Suppressor macrophage (primary cell): ENCODE measurements at regions not wholly inside any gene's neighbourhood (a gene's known extent, or its start where the extent isn't known, plus 50 kb on each side); places are given as distances from the start of the nearest gene placed in this dataset.

ENCODE experiments used
- DNase-seq, 4 experiments: peaks; one replicate each; pipeline ENCODE4 v3.0.0-alpha.2; 2020 to 2022

DNA sequence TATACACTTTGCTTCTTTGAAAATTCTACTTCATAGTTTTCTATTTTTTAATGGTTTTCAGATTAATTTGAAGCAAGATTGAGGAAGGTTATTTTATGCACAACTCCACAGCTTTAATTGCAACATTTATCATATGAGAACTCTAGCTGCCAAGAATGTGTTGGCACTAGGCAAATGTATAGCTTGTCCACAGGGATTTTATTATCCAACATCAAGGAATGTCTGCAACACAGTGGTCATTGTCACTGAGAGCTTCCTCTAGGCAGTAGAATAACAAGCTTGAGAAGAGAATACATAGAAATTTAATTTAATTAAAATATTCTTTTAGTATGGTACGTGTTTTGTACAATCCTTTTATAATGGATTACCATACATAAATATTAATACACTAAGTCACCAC lies 1600.8 kb downstream of the ARAP2 start:
- DNase-seq, result no peak

DNA sequence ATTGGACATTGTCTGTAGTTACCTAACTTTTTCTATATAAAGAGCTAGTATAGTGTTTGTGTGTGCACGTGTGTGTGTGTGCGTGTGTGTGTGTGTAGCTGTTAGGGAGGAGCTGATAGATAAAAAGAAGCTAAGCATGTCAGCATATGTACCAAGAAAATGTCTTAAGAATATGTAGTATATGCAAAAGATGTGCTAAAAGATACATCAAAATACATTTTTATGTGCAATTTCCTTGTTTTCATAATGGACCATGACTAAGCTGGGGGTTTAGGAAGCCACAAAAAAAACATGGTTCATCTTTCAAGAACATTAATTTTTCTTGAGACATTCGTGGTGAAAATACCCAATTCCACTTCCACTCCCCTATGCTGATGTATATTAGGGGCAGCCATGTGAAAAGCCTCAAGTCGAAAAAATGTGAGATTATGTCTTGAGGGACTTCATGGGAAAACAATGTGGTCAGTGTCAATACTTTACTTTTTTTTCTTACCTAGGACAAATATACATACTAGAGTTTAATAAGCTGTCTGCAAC lies 1599.7 kb downstream of the ARAP2 start:
- no peak for DNase-seq

DNA sequence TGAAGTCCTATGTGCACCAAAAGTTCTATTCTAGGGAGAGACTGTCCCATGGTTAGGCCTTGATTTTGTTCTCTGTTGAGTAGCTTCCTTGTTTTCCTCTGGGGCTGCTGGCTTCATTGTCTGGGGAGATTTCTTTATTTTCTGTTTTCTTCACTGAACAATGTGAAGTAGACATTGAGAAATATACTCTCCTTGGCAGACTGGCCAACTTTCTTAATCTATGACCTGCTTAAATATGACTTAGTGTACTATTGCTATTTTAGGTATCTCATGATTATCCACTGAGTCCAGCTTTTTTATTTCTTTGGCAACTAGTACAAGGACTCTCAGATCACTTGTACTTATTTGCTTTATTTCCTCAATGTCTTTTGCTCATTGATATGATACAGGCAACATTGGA lies 1594.6 kb downstream of the ARAP2 start:
- no peak for DNase-seq

DNA sequence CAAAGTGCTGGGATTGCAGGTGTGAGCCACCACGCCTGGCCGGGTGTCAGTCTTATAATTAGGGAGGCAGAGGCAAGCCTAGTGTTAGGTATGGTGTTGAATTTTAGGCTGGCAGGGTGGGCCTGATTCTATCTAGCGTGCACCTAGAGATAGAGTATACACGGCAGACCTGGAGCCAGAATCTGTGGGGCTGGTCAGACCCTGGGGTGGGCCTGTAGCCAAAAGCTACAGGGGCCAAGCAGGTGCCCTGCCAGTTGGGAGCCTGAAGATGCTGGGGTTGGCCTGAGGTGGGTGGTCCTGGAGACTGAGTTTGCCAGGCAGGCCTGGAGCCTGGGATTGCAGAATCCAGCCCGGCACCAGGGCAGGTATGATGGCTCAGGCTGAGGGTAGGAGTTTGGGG lies 1580.3 kb downstream of the ARAP2 start:
- no peak for DNase-seq

DNA sequence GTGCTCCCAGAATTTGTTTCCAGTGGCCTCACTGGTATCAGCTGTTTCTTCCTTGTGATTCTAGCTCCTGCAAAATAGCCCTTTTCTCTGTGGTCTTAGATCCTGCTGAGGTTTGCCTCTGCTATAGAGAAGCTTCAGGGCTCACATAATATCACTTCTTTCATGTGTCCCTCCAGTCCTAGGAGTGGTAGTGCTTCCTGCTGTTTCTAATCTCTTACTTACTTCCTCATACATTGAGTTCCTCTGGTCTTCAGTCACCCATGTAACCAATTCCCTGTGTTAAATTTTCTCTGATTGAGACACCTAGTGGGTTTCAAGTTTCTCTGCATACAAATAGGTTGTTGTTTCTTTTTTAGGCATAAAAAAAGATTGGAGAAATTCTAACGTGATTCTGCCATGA lies 1567.9 kb downstream of the ARAP2 start:
- no peak for DNase-seq

DNA sequence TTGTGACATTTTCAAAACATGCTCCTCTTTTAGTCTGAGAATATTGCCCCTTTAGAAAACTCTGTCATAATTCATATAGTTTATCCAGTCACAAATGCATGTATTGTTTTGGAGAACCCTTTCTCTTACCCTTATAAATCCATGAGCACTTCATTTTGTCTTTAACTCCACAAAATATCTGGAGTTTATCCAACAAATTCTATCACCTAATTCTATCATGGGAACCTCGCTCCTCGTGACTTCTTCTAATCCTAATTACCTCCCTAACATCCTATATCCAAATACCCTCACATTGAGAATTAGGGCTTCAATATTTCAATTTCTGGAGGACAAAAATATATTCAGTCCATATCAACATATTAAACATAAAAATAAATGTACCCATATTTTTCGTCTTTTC lies 1565.9 kb downstream of the ARAP2 start:
- no peak for DNase-seq

DNA sequence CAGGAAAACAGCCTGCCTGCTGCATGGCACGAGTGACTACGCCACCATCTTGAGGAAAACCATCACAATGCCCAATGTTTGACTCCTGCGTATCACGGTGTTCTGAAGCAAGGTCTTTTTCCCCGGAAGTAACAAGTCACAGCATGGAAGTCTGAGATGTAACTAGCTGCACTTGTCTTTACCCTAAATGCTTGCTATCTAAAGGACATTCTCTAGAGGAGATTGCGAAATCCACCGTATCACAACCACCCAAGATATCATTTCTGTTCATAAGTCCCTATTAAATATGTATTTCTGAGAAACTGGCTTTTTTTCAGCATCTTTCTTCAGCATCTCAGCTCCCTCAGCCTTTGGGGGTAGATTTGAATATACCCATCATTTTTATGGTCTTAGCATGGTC lies 1565.1 kb downstream of the ARAP2 start:
- DNase-seq, result no peak

DNA sequence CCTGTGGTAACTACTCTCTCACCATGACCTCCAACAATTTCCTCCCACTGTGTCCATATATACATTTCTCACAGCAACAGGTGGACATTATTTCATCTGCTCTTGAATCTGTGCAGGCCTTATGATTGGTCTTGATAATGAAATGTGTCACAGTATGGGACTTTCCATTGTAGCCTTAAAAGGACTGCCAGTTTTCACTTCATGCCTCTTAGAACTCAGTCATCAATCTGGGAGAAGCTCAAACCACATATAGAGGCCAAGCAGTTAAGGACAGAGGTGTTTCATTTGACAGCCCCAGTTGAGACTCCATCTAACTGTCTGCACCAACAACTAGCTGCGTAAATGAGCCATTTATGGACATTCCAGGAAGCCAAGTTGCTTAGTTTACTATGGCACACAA lies 1534.8 kb downstream of the ARAP2 start:
- no peak for DNase-seq

DNA sequence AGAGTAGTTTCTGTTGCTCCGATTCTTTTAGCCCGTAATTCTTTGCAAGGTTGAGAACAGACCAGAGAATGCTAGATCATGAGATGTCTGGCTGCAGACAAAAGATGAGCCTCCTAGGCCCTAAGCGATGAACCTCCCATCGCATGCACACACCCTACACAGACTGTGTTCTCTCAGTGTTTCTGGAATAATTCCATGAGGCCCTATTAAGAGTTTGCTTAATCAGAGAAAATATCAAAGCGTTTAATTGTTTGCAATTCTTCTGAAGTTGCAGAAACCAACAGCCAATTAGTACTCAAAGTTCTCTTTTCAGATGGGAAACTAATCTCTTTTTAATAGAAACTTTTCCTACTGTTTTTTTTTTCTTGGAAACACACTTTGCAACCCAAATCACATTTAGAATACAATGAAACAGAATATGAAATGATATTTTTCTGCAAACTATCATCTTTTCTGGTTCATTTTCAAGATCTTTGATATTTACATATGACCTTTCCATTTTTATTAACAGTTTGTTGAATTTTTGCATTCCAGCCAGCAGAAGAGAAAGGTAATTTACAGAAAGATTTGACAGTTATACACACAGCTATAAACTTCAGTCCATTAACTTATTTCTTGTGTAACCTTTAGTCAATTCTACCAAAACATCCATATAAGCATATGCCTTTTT lies 1525.6 kb downstream of the ARAP2 start:
- DNase-seq, result no peak

DNA sequence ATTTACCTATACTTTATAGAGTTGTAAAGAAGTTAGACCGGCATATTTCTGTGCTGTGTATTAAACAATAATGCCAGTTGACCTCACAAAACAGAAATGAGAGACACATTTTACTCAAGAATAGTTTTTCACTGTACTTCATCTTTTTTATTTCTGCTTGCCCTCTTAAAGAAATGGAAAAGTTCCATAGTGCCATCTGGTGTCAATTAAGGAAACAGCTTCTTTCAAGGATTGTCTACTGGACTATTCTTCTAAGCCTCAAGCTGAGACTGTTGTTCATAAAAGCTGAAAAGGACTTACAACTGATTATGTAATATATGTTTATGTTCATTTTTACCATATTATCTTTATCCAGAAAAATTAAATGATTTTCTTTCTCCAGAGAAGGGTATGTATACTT lies 1523.7 kb downstream of the ARAP2 start:
- DNase-seq, result peak in 3 of 4 experiments; percentile 2 to 39 (median 28)

DNA sequence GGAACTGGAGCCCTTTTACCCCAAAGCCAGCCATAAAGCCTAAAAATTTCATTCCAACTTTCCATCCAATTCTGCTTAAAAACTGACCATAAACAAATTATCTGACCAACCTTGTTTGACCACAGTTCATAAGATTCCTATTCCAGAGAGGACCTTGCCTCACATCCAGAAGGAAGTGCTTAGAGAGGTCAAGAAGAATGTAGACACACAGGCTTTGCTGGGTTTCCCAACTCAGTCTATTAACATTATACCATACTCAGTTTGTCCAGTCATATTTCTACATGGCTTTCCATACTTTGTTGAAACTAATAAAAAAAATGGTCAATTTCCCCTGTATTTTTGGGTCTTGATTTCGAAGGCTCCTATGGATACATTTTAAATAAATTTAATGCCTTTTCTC lies 1522.5 kb downstream of the ARAP2 start:
- no peak for DNase-seq

DNA sequence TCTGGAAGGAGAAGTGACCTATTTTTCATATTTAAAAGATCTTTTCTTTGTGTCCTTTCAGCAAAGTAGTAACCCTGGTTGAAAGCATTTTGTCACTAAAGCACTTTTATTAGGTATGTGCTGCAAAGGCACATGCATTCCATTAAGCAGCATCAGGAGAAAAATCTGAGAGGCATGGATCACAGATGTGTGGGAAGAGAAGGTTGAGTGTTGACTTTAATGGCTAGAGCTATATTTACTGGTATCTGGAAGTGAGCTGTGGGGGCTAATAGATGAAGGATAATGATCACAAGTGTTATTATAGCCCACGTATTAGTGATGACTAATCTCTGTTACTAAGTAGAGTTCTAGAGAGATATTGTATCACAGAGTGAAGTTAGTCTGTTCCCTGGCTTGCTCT lies 1520.7 kb downstream of the ARAP2 start:
- no peak for DNase-seq

DNA sequence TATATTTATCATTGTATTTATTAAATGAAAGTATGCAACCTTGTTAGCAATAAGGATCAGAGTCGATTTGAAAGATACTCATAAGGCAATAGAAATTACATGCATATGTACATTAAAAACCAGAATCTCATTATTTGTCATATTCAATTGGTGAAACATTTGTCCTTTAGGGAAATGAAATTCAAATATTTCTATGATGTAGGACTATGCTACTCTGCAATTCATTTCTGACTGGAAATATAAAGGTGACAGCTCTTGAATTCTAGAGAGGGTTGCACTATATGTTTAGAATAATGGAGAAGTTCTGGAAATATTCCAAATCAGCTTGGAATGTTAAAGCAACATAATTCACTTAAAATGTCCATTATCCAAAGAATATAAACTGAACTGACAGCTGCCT lies 1519.8 kb downstream of the ARAP2 start:
- DNase-seq, result no peak

DNA sequence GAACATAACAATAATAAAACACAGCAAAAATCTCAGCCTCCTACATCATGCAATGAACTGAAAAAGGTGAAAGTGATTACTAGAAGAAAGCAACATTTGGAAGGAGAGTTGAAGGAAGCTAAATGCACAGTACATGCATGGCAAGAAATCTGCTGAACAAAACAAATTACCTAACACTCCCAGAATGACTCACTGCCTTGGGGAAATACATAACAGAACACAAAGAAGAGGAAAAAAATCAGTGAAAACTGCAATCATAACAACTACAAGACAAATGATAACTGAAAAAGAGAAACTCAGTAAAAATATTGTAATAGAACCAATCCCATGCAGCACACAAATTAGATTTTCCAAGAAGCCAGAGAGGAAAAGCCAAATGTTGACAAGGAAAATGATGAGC lies 1513.2 kb downstream of the ARAP2 start:
- no peak for DNase-seq

DNA sequence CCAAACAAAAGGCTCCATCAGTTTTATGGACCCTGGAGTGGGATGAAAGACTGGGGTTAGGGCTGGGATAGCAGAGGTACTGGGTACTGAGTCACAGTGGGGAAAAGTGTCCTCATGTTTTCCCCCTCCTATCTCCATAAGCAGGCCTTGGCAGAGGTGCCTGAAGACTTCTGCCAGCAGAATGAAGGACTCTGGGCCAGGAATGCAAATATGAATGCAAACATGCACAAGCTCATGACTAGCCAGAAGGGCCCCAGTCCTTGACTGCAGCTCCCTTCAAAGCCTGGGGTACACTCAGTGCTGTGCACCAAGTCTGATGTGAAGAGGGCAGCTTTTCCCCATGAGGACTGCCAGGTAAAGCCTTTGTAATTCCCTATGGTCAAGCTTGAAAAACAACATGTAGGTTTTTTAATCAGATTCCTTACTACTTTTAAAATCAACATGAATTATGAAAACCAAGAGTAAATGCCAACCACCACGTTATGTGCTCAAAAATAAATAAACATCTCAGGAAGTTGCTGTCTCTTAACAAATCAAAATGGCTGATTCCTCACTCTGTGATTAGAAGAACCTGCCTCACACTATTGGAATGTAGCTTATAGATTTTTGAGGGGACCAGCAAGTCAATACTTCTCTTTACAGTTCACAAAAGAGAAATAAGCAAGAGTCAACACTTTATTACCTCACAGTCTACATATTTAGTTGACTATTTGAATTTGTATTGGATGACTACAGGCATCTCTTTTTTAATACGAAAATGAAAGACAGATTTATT lies 1512.0 kb downstream of the ARAP2 start:
- no peak for DNase-seq

DNA sequence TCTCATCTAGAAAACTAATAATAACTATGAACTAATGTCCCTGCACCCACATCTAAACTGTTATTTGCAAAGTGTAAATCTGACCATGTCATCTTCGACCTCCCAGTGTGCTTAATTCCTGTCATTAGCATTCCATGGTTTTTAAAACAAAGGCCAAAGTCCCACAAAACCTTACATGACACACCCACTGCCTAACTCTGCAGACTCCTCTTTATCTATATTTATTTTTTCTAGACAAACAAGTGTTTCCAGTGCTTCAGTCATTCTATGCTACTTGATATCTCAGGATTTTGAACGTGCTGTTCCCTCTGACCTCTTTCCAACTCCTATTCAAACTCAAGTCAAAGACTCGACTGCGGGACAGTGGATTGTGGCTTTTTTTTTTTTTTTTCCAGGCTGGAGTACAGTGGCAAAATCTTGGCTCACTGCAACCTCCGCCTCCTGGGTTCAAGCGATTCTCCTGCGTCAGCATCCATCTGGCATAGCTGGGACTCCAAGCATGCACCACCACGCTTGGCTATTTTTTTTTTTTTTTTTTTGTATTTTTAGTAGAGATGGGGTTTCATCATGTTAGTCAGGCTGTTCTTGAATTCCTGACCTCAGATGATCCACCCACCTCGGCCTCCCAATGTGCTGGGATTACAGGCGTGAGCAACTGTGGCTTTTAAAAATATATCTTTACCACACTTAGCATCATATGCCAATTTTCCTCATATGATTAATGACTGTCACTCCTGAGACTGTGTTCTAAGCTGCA lies 1511.0 kb downstream of the ARAP2 start:
- DNase-seq, result no peak

DNA sequence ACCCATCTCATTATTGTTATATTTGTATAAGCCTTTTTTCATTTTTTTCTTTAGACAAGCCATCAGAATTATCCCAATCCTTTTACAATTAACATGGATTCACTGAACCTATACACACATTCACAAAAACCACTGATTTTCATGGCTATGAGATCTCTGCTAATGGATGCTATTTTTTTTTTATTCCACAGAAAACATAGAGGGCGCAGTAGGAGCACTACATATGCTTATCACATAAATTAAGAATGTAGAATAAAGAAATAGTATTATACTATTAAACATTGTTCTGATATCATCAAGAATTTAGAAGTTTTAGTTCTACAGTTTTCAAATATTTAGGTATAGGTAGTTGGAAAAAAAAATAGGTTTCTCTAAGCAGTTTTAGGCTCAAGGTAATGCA lies 1477.4 kb downstream of the ARAP2 start:
- DNase-seq, result no peak

DNA sequence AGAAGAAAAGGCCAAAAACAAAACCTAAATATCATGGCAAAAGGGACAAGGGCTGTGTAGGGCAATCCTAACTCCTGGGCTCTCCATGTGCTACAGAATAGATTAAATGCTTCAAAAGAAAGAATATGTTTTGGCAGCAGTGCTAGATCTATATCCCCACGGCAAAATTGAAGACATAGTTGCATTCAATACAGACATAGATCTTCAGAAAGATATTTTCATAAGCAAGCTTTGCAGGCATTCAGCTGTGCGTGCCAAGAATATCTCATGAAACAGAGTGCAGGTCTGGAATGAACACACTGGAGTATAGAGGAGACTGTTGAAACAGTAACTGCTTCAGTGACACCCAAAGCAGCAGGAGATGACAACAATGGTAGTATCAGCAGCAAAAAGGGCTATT lies 1476.9 kb downstream of the ARAP2 start:
- no peak for DNase-seq

DNA sequence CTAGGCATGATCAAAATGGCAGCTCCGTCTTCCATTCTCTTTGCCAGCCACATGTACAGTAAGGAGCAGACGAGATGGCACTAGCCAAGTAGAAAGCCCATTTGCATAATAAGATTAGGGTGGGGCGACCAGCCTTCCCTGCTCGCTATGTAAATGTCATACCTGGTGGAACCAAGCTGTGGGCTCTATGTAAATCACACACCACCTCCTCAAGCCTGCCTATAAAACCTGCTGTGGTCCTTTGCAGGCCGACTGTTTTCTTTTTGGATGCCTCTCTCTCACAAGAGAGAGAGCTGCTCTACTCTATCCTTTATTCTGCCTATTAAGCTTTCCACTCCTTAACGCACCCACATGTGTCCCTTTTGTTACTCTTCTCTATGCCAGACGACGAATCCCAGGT lies 1472.7 kb downstream of the ARAP2 start:
- DNase-seq, result no peak

DNA sequence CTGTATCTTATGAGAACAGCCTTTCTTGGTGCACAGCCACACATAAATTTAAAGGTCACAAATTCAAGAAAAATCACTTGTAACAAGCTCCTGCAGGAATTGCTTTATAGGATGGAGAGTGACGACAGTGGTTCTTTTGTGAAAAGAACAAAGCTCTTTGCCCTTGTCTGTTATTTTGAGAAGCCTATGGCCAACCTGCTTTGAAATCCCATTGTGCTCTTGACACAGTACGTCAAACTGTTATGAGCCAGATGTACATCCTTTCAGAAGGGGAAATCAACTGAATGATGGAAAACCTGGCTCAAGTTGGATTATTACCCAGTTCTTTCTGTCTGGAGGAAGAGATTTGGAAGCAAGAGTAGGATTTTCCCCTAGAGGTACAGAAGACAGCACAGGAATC lies 1454.2 kb downstream of the ARAP2 start:
- no peak for DNase-seq

DNA sequence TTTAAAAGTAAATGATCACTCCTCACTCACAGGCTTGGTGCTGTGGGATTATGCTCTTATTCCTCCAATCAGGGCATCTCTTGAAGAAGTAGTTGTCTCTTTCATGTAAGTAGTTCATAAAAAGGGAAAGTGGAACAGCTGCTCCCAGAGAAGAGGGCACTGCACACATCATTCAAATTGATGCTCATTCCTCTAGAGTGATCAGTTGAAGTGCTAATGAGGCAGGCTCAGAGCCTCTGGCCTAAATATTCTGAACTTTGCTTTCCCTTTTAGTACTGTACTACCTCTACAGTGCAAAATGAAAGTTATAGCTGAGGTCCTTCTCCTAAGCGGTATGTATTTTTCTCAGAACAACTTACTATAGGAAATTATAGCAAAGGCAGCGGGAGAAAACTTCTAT lies 1453.1 kb downstream of the ARAP2 start:
- DNase-seq, result no peak

DNA sequence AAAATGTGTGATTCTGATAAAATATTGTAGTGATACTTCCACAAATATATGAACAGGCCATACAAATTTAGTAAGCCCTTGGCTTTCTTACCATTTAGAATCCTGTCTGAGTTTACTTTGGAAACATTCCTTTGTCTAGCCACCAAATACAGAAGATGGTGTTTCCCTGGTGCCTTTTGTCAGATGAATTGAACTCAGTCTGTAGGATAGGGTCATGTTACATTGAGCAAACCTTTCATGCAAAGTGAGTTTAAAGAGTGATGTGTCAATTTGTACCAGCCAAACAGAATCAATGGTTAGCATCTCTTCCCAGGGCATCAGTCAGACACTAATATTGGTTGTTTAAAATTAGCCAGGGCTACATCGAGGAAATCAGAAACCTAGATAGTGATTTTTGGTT lies 1443.4 kb downstream of the ARAP2 start:
- DNase-seq, result no peak

DNA sequence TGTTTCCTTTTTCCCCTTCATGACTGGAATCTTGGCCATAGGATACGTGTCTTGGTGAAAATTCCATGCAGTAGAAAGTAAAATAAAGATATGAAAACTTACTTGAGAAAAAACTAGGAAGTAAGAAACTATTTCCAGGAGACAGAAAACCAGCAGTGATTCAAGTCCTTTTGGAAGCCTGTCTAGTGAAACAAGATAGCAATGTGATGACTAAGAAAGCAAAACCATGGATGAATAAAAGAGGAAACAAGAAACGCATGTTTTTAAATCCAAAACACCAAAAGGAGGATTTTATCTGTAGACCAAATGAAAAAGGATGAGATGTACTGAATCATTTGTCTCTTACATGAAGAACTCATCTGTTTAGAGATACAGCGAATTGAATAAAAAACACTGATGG lies 1430.0 kb downstream of the ARAP2 start:
- DNase-seq, result no peak

DNA sequence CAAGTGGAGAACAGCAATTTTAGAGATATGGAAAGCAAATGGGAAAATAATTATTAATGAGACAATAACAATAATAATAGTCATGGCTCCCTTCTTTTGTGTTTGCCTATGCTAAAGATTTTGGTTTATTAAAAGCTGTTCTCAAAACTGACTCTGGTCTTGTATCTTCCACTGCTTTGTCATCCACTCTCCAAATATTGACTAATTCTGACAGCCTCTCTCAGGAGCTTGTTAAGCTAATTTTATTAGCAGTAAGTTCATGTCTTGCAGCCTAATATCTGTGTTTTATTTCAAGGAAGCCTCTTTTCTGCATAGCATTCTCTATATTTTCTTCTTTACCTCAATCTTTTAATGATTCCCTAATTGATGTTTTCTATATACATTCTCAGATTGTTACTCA lies 1419.8 kb downstream of the ARAP2 start:
- no peak for DNase-seq
